K562 (cell line): ENCODE measurements at regions not wholly inside any gene's neighbourhood (a gene's known extent, or its start where the extent isn't known, plus 50 kb on each side); places are given as distances from the start of the nearest gene placed in this dataset.

Experiments used
- CBX8 ChIP-seq: fragments of 200-600 bp; sonication (generic); IDR thresholded peaks from 2 replicates; pipeline ENCODE4 v1.6.1; 2012; ENCODE audit warnings: borderline replicate concordance, mixed run types, low read depth, mild to moderate bottlenecking, moderate library complexity, mixed read lengths, low read length, control low read depth, inconsistent platforms; ENCODE audit not compliant: poor library complexity, severe bottlenecking; ENCODE audit errors: extremely low read depth
- MXI1 ChIP-seq: IDR thresholded peaks from 2 replicates; pipeline ENCODE4 v1.6.1; 2011; ENCODE audit warnings: low read depth, mild to moderate bottlenecking, improper control_type of control experiment, low read length
- NCOA4 ChIP-seq: fragments of 450-650 bp; IDR thresholded peaks from 2 replicates; pipeline ENCODE4 v1.6.1; 2018; ENCODE audit warnings: mild to moderate bottlenecking; ENCODE audit not compliant: partially characterized antibody
- RNF2 ChIP-seq: sonication (generic); IDR thresholded peaks from 2 replicates; pipeline ENCODE4 v1.6.1; 2016
- SRSF7 ChIP-seq: fragments of 200-400 bp; formaldehyde crosslinking; optimal IDR thresholded peaks from 2 replicates; pipeline ENCODE3; 2017; ENCODE audit warnings: mild to moderate bottlenecking, low read depth, low read length
- TEAD2 ChIP-seq: fragments of 450-650 bp; IDR thresholded peaks from 2 replicates; pipeline ENCODE4 v1.6.1; 2016; ENCODE audit warnings: missing genetic modification characterization, control low read depth, missing compliant biosample characterization
- XRCC4 ChIP-seq: IDR thresholded peaks from one replicate; pipeline ENCODE4 v1.6.1; 2011; ENCODE audit not compliant: insufficient read depth, insufficient read length; ENCODE audit errors: extremely low read depth
- ZNF24 ChIP-seq: fragments of 450-650 bp; IDR thresholded peaks from 2 replicates; pipeline ENCODE4 v1.6.1; 2016
- TF ChIP-seq, protein P1 (sequence below): IDR thresholded peaks from 3 replicates; pipeline ENCODE4 v1.6.1; 2011; ENCODE audit warnings: borderline replicate concordance, mild to moderate bottlenecking; ENCODE audit not compliant: insufficient read length, insufficient read depth
- TF ChIP-seq, protein P2 (sequence below): sonication (generic); formaldehyde crosslinking; IDR thresholded peaks from 2 replicates; pipeline ENCODE4 v1.8.1; 2023; ENCODE audit warnings: mild to moderate bottlenecking, missing genetic modification reagents
- TF ChIP-seq, protein P3 (sequence below), 3 experiments: IDR thresholded peaks in 2 of 3; conservative IDR thresholded peaks in 1 of 3; 2 replicates each; pipeline ENCODE4 v1.5.1; 2011 to 2012; ENCODE audit warnings: low read length in 3 of 3, mild to moderate bottlenecking in 3 of 3, control low read depth in 2 of 3, improper control_type of control experiment in 1 of 3, inconsistent platforms in 1 of 3, low read depth in 1 of 3, mixed read lengths in 1 of 3, moderate library complexity in 1 of 3; ENCODE audit not compliant: insufficient read depth in 2 of 3
- TF ChIP-seq, protein P4 (sequence below): fragments of 450-650 bp; IDR thresholded peaks from 2 replicates; pipeline ENCODE4 v1.7.1; 2018; ENCODE audit warnings: mild to moderate bottlenecking, low read depth; ENCODE audit not compliant: partially characterized antibody

DNA sequence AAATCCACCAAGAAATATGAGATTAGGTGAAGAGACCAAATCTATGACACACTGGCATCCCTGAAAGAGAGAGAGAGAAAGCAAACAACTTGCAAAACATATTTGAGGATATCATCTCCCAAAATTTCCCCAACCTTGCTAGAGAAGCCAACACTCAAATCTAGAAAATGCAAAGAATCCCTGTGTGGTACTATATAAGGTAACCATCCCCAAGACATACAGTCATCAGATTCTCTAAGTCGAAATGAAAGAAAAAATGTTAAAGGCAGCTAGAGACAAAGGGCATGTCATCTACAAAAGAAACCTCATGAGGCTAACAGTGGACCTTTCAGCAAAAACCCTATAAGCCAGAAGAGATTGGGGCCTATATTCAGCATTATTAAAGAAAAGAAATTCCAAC is 622.1 kb upstream of the LMCD1 start:
- TF ChIP-seq, protein P1, sequence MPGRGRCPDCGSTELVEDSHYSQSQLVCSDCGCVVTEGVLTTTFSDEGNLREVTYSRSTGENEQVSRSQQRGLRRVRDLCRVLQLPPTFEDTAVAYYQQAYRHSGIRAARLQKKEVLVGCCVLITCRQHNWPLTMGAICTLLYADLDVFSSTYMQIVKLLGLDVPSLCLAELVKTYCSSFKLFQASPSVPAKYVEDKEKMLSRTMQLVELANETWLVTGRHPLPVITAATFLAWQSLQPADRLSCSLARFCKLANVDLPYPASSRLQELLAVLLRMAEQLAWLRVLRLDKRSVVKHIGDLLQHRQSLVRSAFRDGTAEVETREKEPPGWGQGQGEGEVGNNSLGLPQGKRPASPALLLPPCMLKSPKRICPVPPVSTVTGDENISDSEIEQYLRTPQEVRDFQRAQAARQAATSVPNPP, result no peak
- TF ChIP-seq, protein P2, sequence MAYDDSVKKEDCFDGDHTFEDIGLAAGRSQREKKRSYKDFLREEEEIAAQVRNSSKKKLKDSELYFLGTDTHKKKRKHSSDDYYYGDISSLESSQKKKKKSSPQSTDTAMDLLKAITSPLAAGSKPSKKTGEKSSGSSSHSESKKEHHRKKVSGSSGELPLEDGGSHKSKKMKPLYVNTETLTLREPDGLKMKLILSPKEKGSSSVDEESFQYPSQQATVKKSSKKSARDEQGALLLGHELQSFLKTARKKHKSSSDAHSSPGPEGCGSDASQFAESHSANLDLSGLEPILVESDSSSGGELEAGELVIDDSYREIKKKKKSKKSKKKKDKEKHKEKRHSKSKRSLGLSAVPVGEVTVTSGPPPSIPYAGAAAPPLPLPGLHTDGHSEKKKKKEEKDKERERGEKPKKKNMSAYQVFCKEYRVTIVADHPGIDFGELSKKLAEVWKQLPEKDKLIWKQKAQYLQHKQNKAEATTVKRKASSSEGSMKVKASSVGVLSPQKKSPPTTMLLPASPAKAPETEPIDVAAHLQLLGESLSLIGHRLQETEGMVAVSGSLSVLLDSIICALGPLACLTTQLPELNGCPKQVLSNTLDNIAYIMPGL (CRISPR knock-in tag), result no peak
- TF ChIP-seq MXI1 (no peak), SRSF7 (no peak), CBX8 (no peak), RNF2 (no peak), NCOA4 (no peak), TEAD2 (tag) (no peak), ZNF24 (no peak), XRCC4 (no peak)
- TF ChIP-seq, protein P3, sequence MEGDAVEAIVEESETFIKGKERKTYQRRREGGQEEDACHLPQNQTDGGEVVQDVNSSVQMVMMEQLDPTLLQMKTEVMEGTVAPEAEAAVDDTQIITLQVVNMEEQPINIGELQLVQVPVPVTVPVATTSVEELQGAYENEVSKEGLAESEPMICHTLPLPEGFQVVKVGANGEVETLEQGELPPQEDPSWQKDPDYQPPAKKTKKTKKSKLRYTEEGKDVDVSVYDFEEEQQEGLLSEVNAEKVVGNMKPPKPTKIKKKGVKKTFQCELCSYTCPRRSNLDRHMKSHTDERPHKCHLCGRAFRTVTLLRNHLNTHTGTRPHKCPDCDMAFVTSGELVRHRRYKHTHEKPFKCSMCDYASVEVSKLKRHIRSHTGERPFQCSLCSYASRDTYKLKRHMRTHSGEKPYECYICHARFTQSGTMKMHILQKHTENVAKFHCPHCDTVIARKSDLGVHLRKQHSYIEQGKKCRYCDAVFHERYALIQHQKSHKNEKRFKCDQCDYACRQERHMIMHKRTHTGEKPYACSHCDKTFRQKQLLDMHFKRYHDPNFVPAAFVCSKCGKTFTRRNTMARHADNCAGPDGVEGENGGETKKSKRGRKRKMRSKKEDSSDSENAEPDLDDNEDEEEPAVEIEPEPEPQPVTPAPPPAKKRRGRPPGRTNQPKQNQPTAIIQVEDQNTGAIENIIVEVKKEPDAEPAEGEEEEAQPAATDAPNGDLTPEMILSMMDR (IDR thresholded peaks at IDR 0.05 in 2 of 3, conservative IDR thresholded peaks at IDR 0.05 in 1 of 3; ENCODE audit: insufficient read depth in 2 of 3, low read depth in 1 of 3, low read length in 3 of 3), result no peak
- TF ChIP-seq, protein P4, sequence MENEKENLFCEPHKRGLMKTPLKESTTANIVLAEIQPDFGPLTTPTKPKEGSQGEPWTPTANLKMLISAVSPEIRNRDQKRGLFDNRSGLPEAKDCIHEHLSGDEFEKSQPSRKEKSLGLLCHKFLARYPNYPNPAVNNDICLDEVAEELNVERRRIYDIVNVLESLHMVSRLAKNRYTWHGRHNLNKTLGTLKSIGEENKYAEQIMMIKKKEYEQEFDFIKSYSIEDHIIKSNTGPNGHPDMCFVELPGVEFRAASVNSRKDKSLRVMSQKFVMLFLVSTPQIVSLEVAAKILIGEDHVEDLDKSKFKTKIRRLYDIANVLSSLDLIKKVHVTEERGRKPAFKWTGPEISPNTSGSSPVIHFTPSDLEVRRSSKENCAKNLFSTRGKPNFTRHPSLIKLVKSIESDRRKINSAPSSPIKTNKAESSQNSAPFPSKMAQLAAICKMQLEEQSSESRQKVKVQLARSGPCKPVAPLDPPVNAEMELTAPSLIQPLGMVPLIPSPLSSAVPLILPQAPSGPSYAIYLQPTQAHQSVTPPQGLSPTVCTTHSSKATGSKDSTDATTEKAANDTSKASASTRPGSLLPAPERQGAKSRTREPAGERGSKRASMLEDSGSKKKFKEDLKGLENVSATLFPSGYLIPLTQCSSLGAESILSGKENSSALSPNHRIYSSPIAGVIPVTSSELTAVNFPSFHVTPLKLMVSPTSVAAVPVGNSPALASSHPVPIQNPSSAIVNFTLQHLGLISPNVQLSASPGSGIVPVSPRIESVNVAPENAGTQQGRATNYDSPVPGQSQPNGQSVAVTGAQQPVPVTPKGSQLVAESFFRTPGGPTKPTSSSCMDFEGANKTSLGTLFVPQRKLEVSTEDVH, result no peak
